CD4-positive, alpha-beta T cell treated with Interleukin-17A for 1 hour (primary cell): ENCODE measurements at regions not wholly inside any gene's neighbourhood (a gene's known extent, or its start where the extent isn't known, plus 50 kb on each side); places are given as distances from the start of the nearest gene placed in this dataset.

Experiments
- DNase-seq: peaks from one replicate; pipeline ENCODE4 v3.0.0-alpha.2; 2020

DNA sequence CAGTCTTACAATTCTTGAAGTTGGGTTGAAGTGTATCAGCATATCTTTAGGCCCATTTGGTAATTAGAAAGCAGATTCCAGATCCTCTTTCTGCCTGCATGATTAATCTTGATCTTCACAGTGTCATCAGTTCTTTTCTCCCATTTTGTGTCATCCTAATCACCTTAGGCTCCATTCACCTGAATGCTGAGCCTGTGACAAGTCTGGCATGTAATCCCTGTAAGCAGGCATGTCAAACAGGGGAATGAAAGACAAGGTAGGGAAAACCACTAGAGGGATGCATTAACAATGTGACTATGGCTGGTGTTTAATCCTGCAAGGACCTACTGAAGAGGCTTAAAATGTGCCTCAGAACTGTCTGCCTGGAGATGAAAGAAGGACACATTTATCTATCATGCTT is 848.8 kb downstream of the TFAP2A start:
- no peak for DNase-seq

- DNase-seq: no peak
These were observed 850.9 kb downstream of the TFAP2A start for GRCh38 chr6:9564021-9564420.

DNA sequence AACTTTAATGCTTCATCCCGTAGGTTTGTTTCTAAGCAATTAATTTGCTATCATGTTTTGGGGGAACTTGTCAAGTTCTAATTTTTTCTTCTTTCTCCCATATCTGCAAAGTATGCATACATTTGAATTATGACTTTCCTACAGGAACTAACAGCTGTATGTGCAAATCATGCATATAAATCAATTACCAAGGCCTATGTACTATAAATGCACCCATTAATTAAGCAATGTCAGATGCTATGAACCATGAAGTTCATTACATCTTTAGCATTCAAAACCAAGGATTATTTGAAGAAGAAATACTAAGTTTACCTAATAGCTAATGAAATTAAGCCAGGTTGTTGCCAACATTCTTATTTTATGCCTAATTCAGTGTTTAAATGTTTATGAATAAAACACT is 851.3 kb downstream of the TFAP2A start:
- DNase-seq: no peak

- no peak for DNase-seq
These were observed 860.1 kb downstream of the TFAP2A start for GRCh38 chr6:9554806-9555205.

DNA sequence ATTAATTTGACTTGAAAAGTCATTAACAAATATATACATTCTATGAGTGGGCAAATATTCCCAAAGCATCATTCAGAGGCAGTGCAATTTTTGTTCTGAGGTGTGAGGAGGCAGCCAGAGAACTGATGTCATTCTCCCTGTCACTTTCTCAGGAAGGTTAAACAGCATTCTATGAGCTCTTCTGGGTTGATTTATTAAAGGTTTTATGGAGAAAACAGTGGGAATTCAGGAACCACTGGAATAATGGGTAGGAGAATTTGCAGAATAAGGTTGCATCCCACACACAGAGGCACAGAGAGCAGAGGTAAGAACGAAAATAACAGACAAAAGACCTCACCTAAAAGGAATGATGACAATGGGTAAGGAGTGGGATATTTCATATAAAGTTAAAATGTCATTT is 860.6 kb downstream of the TFAP2A start:
- DNase-seq: no peak

DNA sequence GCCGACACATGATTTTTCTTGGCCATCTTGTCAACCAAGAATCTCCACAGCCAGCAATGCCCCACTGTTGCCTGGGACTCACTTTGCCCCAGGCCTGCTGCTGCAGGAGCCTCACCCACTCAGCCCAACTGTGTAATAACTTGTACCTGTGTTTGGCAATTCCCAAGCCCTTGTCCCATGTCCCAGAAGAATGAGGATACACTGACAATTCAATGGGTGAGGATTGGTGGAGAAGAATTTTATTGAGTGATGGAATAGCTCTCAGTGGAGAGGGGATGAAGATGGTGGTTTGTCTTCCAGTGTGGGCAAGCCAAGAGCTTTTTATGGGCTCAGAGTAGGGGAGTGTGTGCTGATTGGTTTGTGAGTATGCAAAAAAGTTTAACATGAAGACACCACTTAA is 861.9 kb downstream of the TFAP2A start:
- no peak for DNase-seq

DNA sequence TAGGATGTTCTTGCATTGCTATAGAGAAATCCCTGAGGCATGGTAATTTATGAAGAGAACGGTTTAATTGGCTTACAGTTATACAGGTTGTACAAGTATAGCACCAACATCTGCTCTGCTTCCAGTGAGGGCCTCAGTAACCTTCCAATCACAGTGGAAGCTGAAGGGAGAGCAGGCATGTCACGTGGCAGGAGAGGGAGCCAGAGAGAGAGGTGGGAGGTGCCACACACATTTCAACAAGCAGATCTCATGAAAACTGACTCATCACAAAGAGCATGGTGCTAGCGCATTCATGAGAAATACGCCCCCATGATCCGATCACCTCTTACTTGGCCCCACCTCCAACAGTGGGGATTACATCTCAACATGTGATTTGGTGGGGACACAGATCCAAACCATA is 871.2 kb downstream of the TFAP2A start:
- DNase-seq: no peak

DNA sequence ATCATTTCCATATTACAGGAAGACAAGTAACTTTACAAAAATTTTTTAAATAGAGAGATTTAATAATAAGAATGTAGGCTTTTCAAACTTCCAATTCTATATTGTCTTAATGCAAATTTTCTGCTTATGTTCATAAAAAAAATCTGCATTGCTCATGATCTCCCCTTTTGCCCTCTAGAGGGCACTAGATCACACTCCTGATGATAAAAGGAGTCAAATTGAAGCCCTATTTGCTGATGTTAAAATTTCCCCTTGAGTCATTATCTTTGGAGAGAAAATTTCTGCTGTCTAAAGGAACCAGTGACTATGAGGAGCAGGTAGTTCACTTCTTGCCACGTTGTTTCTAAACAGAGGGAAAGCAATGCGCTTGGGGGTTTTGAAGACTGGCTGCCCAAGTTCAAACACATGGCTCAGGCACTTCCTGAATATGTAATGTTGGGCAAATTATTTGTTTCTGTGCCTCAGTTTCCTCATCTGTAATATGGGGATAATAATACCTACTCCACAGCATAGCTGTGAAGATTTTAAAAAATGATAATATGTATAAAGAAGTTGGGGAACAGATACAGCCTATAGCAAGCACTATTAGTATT is 874.2 kb downstream of the TFAP2A start:
- peak; percentile 8 for DNase-seq

DNA sequence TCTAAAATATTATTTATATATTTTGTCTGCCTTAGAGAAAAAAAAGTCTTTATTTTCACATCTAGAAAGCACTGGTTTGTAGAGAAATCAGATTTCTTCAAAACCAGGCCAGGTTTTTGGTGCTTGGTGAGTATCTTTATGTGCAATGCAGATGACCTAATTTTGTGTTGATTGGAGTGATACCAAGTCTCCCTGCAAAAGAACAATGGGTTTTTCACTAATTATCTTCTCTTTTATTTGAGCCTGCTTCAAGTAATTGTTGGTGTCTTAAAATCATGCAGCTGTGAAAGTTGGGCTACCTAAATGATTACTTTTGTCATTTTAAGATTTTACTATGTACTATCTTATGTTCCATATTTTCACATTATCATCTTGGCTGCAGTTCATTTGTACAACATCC is 874.7 kb downstream of the TFAP2A start:
- no peak for DNase-seq

GRCh38 chr6:9539231-9539755 is 875.6 kb downstream of the TFAP2A start:
- DNase-seq: no peak

DNA sequence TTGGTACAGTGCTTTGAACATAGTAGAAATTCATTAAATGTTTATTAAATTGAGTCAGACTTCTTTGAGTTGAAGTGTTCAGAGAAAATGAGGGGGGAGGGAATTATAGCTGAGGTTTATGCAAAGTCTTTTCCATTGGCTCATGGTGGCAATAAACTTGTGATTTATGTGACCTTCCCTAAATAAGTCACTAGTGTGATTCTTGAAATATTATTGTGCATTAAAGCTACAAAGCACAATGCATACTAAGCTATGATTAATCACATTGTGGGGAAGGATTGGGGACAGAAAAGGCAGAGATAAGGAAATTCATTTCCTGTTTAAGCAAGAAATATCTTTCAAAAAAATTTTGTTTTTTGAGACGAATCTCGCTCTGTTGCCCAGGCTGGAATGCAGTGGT is 877.5 kb downstream of the TFAP2A start:
- no peak for DNase-seq

DNA sequence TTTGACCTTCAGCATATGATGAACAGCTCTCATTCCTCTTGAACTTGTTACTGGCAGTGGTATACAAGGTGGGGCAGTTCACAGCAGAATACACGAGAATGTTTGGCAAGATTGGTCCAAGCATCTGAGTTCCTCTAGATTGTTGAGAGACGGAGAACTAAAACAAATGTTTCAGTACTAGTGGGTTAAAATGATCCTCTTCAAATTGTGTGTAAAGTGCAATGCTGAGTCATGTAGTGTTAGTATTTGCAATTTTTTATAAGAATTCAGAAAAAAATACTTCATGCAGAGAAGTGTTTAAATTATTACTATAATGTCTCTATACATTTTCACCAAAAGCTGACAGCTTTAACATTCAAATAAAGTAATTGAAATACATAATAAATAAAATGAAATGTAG is 879.8 kb downstream of the TFAP2A start:
- no peak for DNase-seq

- DNase-seq: no peak
These were observed 882.0 kb downstream of the TFAP2A start for GRCh38 chr6:9532621-9533557.

DNA sequence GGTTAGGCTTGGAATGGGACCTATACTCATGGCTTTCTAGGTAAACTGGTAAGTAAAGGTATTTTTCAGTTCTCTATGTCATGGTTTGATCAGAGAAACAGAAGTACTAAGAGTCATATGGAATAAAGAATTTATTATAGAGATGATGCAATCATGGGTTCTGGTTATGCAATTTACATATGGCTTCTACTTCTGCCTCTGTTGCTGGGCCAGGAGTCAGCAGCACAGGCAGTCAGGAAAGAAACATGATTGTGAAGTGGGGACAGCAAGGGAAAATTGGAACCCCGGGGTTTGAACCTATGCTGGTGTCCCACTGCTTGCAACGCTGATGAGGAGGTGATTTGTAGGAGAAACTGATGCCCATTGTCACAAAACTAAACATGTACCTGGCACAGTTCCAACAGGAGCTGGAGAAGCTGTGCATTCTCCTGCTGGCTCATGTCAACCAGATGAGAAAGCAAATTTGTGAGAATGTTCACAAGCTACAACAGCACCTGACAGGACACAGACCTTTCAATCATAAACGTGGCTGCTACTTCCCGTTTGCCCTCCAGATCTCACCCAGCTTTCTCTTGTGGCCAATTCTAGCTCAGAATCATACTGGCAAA is 887.1 kb downstream of the TFAP2A start:
- DNase-seq: no peak

DNA sequence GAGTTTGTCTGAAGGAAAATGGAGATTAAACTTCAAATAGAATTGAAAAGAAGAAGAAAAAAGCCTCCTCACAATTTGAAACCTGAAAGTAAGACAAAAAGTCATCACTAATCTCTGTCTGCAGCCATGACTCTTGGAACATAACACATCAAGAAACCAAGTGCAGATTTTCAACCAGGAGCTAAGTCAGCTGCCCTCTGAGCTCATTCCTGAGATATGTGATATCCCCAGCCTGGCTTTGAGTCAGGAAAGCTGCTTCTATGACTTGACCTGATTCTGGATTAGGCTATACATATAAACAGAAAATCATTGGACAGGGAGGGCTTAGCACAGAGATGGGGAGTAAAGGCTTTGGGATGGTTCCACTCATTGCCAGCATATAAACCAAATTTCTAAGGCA is 891.4 kb downstream of the TFAP2A start:
- no peak for DNase-seq

DNA sequence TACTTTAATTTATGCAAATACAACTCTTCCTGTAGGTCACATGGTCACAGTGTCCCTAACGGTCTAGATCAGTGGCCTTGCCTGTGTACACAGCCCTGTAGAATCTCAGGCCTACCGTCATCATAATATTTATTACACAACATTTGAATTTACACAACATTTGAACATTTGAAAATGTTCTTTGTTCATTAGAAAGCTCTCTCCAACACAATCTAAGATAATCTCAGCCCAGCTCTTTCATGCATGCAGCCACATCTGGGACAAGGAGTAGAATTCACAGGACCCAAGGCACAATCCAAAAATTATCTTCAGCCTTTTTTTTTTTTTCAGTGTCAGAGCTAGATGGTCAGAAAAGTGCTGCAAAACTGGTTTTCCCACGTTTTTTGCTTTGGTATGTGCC is 892.8 kb downstream of the TFAP2A start:
- DNase-seq: no peak

- DNase-seq: no peak
These were observed 893.7 kb downstream of the TFAP2A start for GRCh38 chr6:9521152-9521530.

GRCh38 chr6:9520417-9521151 is 894.3 kb downstream of the TFAP2A start:
- peak; percentile 0 for DNase-seq

GRCh38 chr6:9518431-9518830 is 896.4 kb downstream of the TFAP2A start:
- DNase-seq: no peak

GRCh38 chr6:9517806-9518205 is 897.1 kb downstream of the TFAP2A start:
- no peak for DNase-seq

DNA sequence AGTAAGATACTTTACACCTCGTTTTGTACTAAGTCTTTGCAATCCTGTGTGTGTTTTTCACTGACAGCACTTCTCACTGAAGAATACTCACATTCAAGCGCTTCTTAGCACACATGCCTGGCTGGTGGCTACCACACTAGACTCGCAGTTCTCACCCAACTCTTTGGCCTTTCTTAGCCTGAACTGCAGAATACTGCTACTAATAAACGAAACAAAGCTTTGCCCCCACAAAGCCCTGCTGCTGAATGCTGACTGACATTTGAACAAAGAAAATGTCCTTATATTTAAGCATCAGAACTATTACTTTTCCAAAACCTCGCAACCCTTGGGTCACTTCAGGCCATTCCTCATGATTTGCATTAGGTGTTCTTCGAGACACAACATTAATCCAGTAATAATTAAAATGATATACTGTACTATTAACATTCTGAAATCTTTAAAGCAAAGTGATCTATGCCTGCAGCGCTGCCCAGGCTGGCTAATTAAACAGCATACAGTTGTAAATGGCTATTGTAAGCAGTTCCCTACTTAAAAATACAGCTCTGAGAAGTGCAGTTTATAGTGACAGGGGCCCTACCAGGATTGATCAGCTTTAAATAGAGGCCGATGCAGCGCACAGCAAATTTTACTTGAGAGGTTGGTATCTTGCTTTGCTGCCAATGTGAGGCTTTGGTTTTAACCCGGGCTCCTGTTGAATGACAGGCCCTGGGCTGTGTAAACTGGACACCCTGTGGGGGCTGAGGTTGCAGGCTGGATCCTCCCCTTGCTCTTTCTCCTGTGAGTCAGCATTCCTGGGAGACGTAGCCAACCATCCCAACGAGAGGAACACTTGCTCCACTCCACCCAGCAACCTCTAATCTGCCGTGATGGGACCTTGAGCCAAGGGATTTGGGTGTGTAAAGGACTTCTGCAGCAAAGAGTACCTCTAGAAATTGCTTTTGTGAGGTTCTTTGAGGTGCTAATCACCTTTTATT is 899.0 kb downstream of the TFAP2A start:
- no peak for DNase-seq

DNA sequence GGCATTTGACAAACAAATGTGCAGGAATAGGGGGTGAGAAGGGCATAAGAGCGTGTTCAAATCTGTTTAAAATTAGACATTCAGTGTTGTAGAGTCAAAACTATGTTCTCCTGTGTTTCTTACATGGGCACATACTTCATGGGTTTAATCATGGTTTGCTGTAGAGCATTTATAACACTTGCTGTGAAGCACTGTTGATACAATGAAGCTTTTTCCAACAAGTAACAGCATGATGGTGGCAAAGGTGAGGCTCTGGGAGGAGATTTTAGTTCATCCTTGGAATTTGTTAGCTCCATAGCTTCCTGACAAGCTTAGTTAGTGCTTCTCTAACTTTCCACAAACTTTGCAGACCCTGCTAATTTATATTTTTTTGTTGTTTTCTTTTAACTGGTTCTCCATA is 900.7 kb downstream of the TFAP2A start:
- DNase-seq: no peak
